SK-N-SH (cell line): ENCODE measurements at regions not wholly inside any gene's neighbourhood (a gene's known extent, or its start where the extent isn't known, plus 50 kb on each side); places are given as distances from the start of the nearest gene placed in this dataset.

Experiments used
- CTCF ChIA-PET: fragments of 300-600, 350-600 bp; formaldehyde crosslinking; extraction: SDS; loops from one replicate; lab custom pipeline; 2021; lab: Yijun Ruan, JAX
- POLR2A ChIA-PET: fragments of 350-600 bp; sonication (Branson Sonifier 250); formaldehyde crosslinking; extraction: SDS; loops from one replicate; lab custom pipeline; 2020; ENCODE audit warnings: antibody characterized with exemption, inconsistent platforms; lab: Yijun Ruan, JAX
- DNase-seq: peaks from one replicate; pipeline ENCODE4 v3.0.0; 2012
- H2AFZ ChIP-seq: fragments of 200-600 bp; sonication (generic); 2 replicates; pipeline ENCODE4 v1.8.1; 2016; ENCODE audit warnings: antibody characterized with exemption, mild to moderate bottlenecking, low read depth
- H3F3A ChIP-seq: fragments of 200-600 bp; sonication (generic); replicated peaks from 2 replicates; pipeline ENCODE3; 2016; ENCODE audit warnings: antibody characterized with exemption, mild to moderate bottlenecking; ENCODE audit not compliant: insufficient read depth
- H3K27ac ChIP-seq, 2 experiments: fragments of 200-500 bp in 1 of 2; fragments of 200-600 bp in 1 of 2; sonication (Bioruptor generic) in 1 of 2; sonication (generic), shearing (Covaris generic) in 1 of 2; 2 replicates each; pipeline versions ENCODE4 v1.5.1 to v1.6.1; 2014 to 2016; ENCODE audit warnings: low read depth in 2 of 2, inconsistent platforms in 1 of 2, low read length in 1 of 2, mild to moderate bottlenecking in 1 of 2, mixed read lengths in 1 of 2
- H3K27me3 ChIP-seq: fragments of 200-600 bp; sonication (generic), shearing (Covaris generic); 2 replicates; pipeline ENCODE4 v1.6.1; 2016; ENCODE audit warnings: mixed run types; ENCODE audit not compliant: insufficient read depth
- H3K36me3 ChIP-seq, 2 experiments: fragments of 200-500 bp in 1 of 2; fragments of 200-600 bp in 1 of 2; sonication (Bioruptor generic) in 1 of 2; sonication (generic) in 1 of 2; replicated peaks in 1 of 2; 2 replicates each; pipeline versions ENCODE3 to v1.5.1; 2014 to 2016; ENCODE audit warnings: low read length in 1 of 2, mild to moderate bottlenecking in 1 of 2; ENCODE audit not compliant: insufficient read depth in 2 of 2, control insufficient read depth in 1 of 2
- H3K4me1 ChIP-seq, 2 experiments: fragments of 200-500 bp in 1 of 2; fragments of 200-600 bp in 1 of 2; sonication (Bioruptor generic) in 1 of 2; sonication (generic), shearing (Covaris generic) in 1 of 2; 2 replicates each; pipeline versions ENCODE4 v1.5.1 to v1.6.1; 2014 to 2016; ENCODE audit warnings: low read depth in 1 of 2, low read length in 1 of 2, mixed run types in 1 of 2; ENCODE audit not compliant: insufficient read depth in 2 of 2, control insufficient read depth in 1 of 2
- H3K4me2 ChIP-seq: fragments of 200-600 bp; sonication (generic), shearing (Covaris generic); 2 replicates; pipeline ENCODE4 v1.6.1; 2017; ENCODE audit warnings: mixed run types
- H3K4me3 ChIP-seq, 2 experiments: fragments of 200-500 bp in 1 of 2; fragments of 200-600 bp in 1 of 2; sonication (Bioruptor generic) in 1 of 2; sonication (generic), shearing (Covaris generic) in 1 of 2; 2 replicates each; pipeline versions ENCODE4 v1.5.1 to v1.8.1; 2014 to 2016; ENCODE audit warnings: low read depth in 2 of 2, inconsistent platforms in 1 of 2, low read length in 1 of 2, mild to moderate bottlenecking in 1 of 2, mixed read lengths in 1 of 2, moderate library complexity in 1 of 2
- H3K79me2 ChIP-seq: fragments of 200-600 bp; sonication (generic); 2 replicates; pipeline ENCODE4 v1.8.1; 2017; ENCODE audit warnings: mild to moderate bottlenecking; ENCODE audit not compliant: insufficient read depth
- H3K9ac ChIP-seq: fragments of 200-600 bp; sonication (generic); 2 replicates; pipeline ENCODE4 v1.6.1; 2017; ENCODE audit warnings: mixed run types
- H3K9me2 ChIP-seq: fragments of 200-600 bp; sonication (generic); 2 replicates; pipeline ENCODE4 v1.6.1; 2017; ENCODE audit warnings: mixed run types
- H3K9me3 ChIP-seq: fragments of 200-600 bp; sonication (generic); 2 replicates; pipeline ENCODE4 v1.6.1; 2017; ENCODE audit warnings: mixed run types, mild to moderate bottlenecking, moderate library complexity
- H4K20me1 ChIP-seq: fragments of 200-600 bp; sonication (generic); 2 replicates; pipeline ENCODE4 v1.6.1; 2017; ENCODE audit warnings: mild to moderate bottlenecking, mixed run types; ENCODE audit not compliant: insufficient read depth
- CTCF ChIP-seq: fragments of 200-600 bp; sonication (generic); IDR thresholded peaks from 2 replicates; pipeline ENCODE4 v1.6.1; 2017; ENCODE audit warnings: antibody characterized with exemption, mild to moderate bottlenecking, moderate library complexity
- EP300 ChIP-seq, 2 experiments: IDR thresholded peaks; 2 replicates each; pipeline versions ENCODE4 v1.4.0 to v1.6.1; 2012; ENCODE audit warnings: borderline replicate concordance in 1 of 2, low read depth in 1 of 2, low read length in 1 of 2
- FOSL2 ChIP-seq: IDR thresholded peaks from 2 replicates; pipeline ENCODE4 v1.4.0; 2012; ENCODE audit warnings: low read depth, mild to moderate bottlenecking, moderate library complexity, borderline replicate concordance
- FOXJ3 ChIP-seq: sonication (generic); formaldehyde crosslinking; IDR thresholded peaks from 2 replicates; pipeline ENCODE4 v1.5.1; 2020; ENCODE audit warnings: mild to moderate bottlenecking, missing genetic modification reagents
- GATA2 ChIP-seq: sonication (generic); formaldehyde crosslinking; IDR thresholded peaks from 2 replicates; pipeline ENCODE4 v1.5.0; 2020; ENCODE audit warnings: mild to moderate bottlenecking, missing genetic modification reagents
- MEF2A ChIP-seq: IDR thresholded peaks from 2 replicates; pipeline ENCODE4 v1.4.0; 2012; ENCODE audit warnings: low read depth, borderline replicate concordance
- MXI1 ChIP-seq: IDR thresholded peaks from 2 replicates; pipeline ENCODE4 v1.6.1; 2012; ENCODE audit warnings: mild to moderate bottlenecking, low read depth, low read length, improper control_type of control experiment
- PBX3 ChIP-seq: IDR thresholded peaks from 2 replicates; pipeline ENCODE4; 2012
- RCOR1 ChIP-seq: fragments of 150-350 bp; IDR thresholded peaks from 2 replicates; pipeline ENCODE4 v1.6.1; 2017; ENCODE audit warnings: antibody characterized with exemption, low read length
- RFX5 ChIP-seq: IDR thresholded peaks from 2 replicates; pipeline ENCODE4 v1.6.1; 2012; ENCODE audit warnings: mild to moderate bottlenecking, improper control_type of control experiment, low read length
- RXRA ChIP-seq: IDR thresholded peaks from 2 replicates; pipeline ENCODE4 v1.4.0; 2012; ENCODE audit warnings: low read depth, mild to moderate bottlenecking, borderline replicate concordance
- SMC3 ChIP-seq: IDR thresholded peaks from 2 replicates; pipeline ENCODE4 v1.6.1; 2012; ENCODE audit warnings: low read depth, low read length, improper control_type of control experiment
- TCF12 ChIP-seq: IDR thresholded peaks from 2 replicates; pipeline ENCODE4 v1.4.0; 2012
- USF2 ChIP-seq: fragments of 150-350 bp; IDR thresholded peaks from 2 replicates; pipeline ENCODE4 v1.6.1; 2017; ENCODE audit warnings: antibody characterized with exemption, low read length, low read depth, borderline replicate concordance
- WGBS: methylation state at CpG from one replicate; pipeline ENCODE4 v1.1.6; 2017; ENCODE audit warnings: low lambda C conversion rate; 5-methylcytosine and 5-hydroxymethylcytosine counted together

GRCh38 chr16:88328313-88328980, 54.3 kb upstream of the ZNF469 start:
- Histone ChIP-seq H3K79me2 (no peaks in the 10 kb centered on the region), H3K4me3 (no peak overlapping the region), H3K36me3 (no peaks in the 10 kb centered on the region), H3F3A (peaks cover 6% of the 10 kb centered on the region), H3K9me3 (no peaks in the 10 kb centered on the region), H4K20me1 (no peaks in the 10 kb centered on the region), H3K4me2 (no peak overlapping the region), H3K9me2 (no peaks in the 10 kb centered on the region), H3K4me1 (peaks cover 9 to 21% of the 10 kb centered on the region in 2 experiments; a peak in 3 of 4 replicates), H3K27me3 (no peaks in the 10 kb centered on the region), H3K27ac (no peak overlapping the region), H2AFZ (no peak overlapping the region), H3K9ac (no peak overlapping the region)
- POLR2A ChIA-PET = no interaction called here
- CTCF ChIA-PET = no interaction called here
- 95% methylated on average over 21 of the region's 22 CpGs for WGBS
- no peak for DNase-seq
- TF ChIP-seq TCF12 (no peak), RFX5 (no peak), USF2 (no peak), SMC3 (no peak), EP300 (IDR thresholded peaks at IDR 0.05; ENCODE audit: borderline replicate concordance in 1 of 2, low read depth in 1 of 2, low read length in 1 of 2) (no peak), CTCF (no peak), FOXJ3 (CRISPR knock-in tag) (no peak), RCOR1 (no peak), GATA2 (no peak), RXRA (no peak), MEF2A (no peak), FOSL2 (no peak), MXI1 (no peak), PBX3 (no peak)
